ENCODE measurements at regions not wholly inside any gene's neighbourhood (a gene's known extent, or its start where the extent isn't known, plus 50 kb on each side); places are given as distances from the start of the nearest gene placed in this dataset.
A peak's percentile ranks its signal among the peaks of the same experiment; 100 is the strongest.
"Not testable (repeated sequence)": the region's sequence is repeated elsewhere in the genome, so short reads cannot be mapped to it uniquely, and the experiment has no call there.

GRCh38 chr1:8155528-8156186 lies 129.5 kb upstream of the ERRFI1 start:
- no peak for DNase-seq
- intact Hi-C loops (cut with DNase I) = no loop called here

- DNase-seq = no peak
- intact Hi-C loops (cut with DNase I) = no loop called here
Measured at GRCh38 chr1:8154621-8155052, 128.5 kb upstream of the ERRFI1 start.

- intact Hi-C loops (cut with DNase I) = no loop called here
Measured at GRCh38 chr1:8153961-8154360, 127.9 kb upstream of the ERRFI1 start.

GRCh38 chr1:8152731-8153702 lies 126.9 kb upstream of the ERRFI1 start:
- intact Hi-C loops (cut with DNase I) = no loop called here
- no peak for DNase-seq

More at GRCh38 chr1:8153961-8154360, 127.9 kb upstream of the ERRFI1 start:
- no peak for DNase-seq

- no peak for DNase-seq
Measured at GRCh38 chr1:8151647-8152046, 125.5 kb upstream of the ERRFI1 start.

GRCh38 chr1:8149756-8150155 lies 123.6 kb upstream of the ERRFI1 start:
- DNase-seq; intact Hi-C loops (cut with DNase I): not testable (repeated sequence)

More at GRCh38 chr1:8151647-8152046, 125.5 kb upstream of the ERRFI1 start:
- intact Hi-C loops (cut with DNase I) = no loop called here

GRCh38 chr1:8147956-8148355 lies 121.8 kb upstream of the ERRFI1 start:
- intact Hi-C loops (cut with DNase I) = no loop called here
- DNase-seq = no peak

GRCh38 chr1:8146257-8146855 lies 120.2 kb upstream of the ERRFI1 start:
- no peak for DNase-seq
- intact Hi-C loops (cut with DNase I) = no loop called here

GRCh38 chr1:8145545-8146202 lies 119.6 kb upstream of the ERRFI1 start:
- intact Hi-C loops (cut with DNase I) = no loop called here
- DNase-seq = no peak

GRCh38 chr1:8144323-8144722 lies 118.2 kb upstream of the ERRFI1 start:
- no peak for DNase-seq
- intact Hi-C loops (cut with DNase I) = no loop called here

GRCh38 chr1:8142955-8143629 lies 117.0 kb upstream of the ERRFI1 start:
- no peak for DNase-seq
- intact Hi-C loops (cut with DNase I) = no loop called here

- DNase-seq = no peak
- intact Hi-C loops (cut with DNase I) = no loop called here
Measured at GRCh38 chr1:8139941-8140340, 113.8 kb upstream of the ERRFI1 start.

- DNase-seq = no peak
- intact Hi-C loops (cut with DNase I) = no loop called here
Measured at GRCh38 chr1:8139383-8139782, 113.3 kb upstream of the ERRFI1 start.

- intact Hi-C loops (cut with DNase I) = no loop called here
Measured at GRCh38 chr1:8138673-8139072, 112.6 kb upstream of the ERRFI1 start.

GRCh38 chr1:8137481-8138244 lies 111.6 kb upstream of the ERRFI1 start:
- intact Hi-C loops (cut with DNase I) = no loop called here
- peak in 1 of 42 donors; percentile 4 for DNase-seq

More at GRCh38 chr1:8138673-8139072, 112.6 kb upstream of the ERRFI1 start:
- DNase-seq = no peak

GRCh38 chr1:8136766-8137165 lies 110.7 kb upstream of the ERRFI1 start:
- DNase-seq = no peak
- intact Hi-C loops (cut with DNase I) = no loop called here

- no peak for DNase-seq
- intact Hi-C loops (cut with DNase I) = no loop called here
Measured at GRCh38 chr1:8135250-8135649, 109.1 kb upstream of the ERRFI1 start.
